HG03442 (cell line): ENCODE measurements at regions not wholly inside any gene's neighbourhood (a gene's known extent, or its start where the extent isn't known, plus 50 kb on each side); places are given as distances from the start of the nearest gene placed in this dataset.

Experiments
- ATAC-seq: cut with Tn5 transposase; IDR thresholded peaks from one replicate; pipeline ENCODE4 v1.9.1; 2021; ENCODE audit warnings: mild to moderate bottlenecking, moderate library complexity; ENCODE audit not compliant: unreplicated experiment

- no peak for ATAC-seq
Measured at GRCh38 chr4:120528428-120528827, 394.1 kb downstream of the PRDM5 start.

GRCh38 chr4:120526033-120526432 lies 396.5 kb downstream of the PRDM5 start:
- ATAC-seq: no peak

- no peak for ATAC-seq
Measured at GRCh38 chr4:120525106-120525505, 397.4 kb downstream of the PRDM5 start.

- no peak for ATAC-seq
Measured at GRCh38 chr4:120524237-120524636, 398.3 kb downstream of the PRDM5 start.

- ATAC-seq: no peak
Measured at GRCh38 chr4:120520761-120521160, 401.8 kb downstream of the PRDM5 start.

- ATAC-seq: no peak
Measured at GRCh38 chr4:120517966-120518365, 404.6 kb downstream of the PRDM5 start.

- ATAC-seq: no peak
Measured at GRCh38 chr4:120509719-120510118, 412.8 kb downstream of the PRDM5 start.

GRCh38 chr4:120509222-120509621 lies 413.3 kb downstream of the PRDM5 start:
- no peak for ATAC-seq

- ATAC-seq: no peak
Measured at GRCh38 chr4:120508036-120508435, 414.5 kb downstream of the PRDM5 start.

- ATAC-seq: no peak
Measured at GRCh38 chr4:120506536-120506935, 416.0 kb downstream of the PRDM5 start.

- no peak for ATAC-seq
Measured at GRCh38 chr4:120498678-120499077, 423.8 kb downstream of the PRDM5 start.

- ATAC-seq: no peak
Measured at GRCh38 chr4:120491481-120491880, 424.8 kb upstream of the MAD2L1 start.

- no peak for ATAC-seq
Measured at GRCh38 chr4:120481756-120482155, 415.1 kb upstream of the MAD2L1 start.

- no peak for ATAC-seq
Measured at GRCh38 chr4:120472447-120473131, 405.9 kb upstream of the MAD2L1 start.

GRCh38 chr4:120466429-120466828 lies 399.8 kb upstream of the MAD2L1 start:
- no peak for ATAC-seq

GRCh38 chr4:120454788-120455187 lies 388.1 kb upstream of the MAD2L1 start:
- ATAC-seq: no peak

GRCh38 chr4:120452536-120452935 lies 385.9 kb upstream of the MAD2L1 start:
- no peak for ATAC-seq

- no peak for ATAC-seq
Measured at GRCh38 chr4:120452001-120452400, 385.4 kb upstream of the MAD2L1 start.

GRCh38 chr4:120447774-120448173 lies 381.1 kb upstream of the MAD2L1 start:
- ATAC-seq: no peak

GRCh38 chr4:120446051-120446567 lies 379.5 kb upstream of the MAD2L1 start:
- peak; percentile 96 for ATAC-seq

GRCh38 chr4:120445186-120445585 lies 378.5 kb upstream of the MAD2L1 start:
- no peak for ATAC-seq

- ATAC-seq: no peak
Measured at GRCh38 chr4:120443116-120443515, 376.5 kb upstream of the MAD2L1 start.

GRCh38 chr4:120440730-120441129 lies 374.1 kb upstream of the MAD2L1 start:
- no peak for ATAC-seq
